Activated T-cell treated with anti-CD3 and anti-CD28 coated beads, Interleukin-2, amount 50 U/mL, for 4 hours (primary cell): ENCODE measurements at regions not wholly inside any gene's neighbourhood (a gene's known extent, or its start where the extent isn't known, plus 50 kb on each side); places are given as distances from the start of the nearest gene placed in this dataset.

Source experiments
- ATAC-seq, 2 donors: fragments of 200-7000 bp; cut with Tn5 transposase; one replicate each; pipeline ENCODE4 v1.10.0; 2021
- DNase-seq: peaks from one replicate; pipeline ENCODE4 v3.0.0-alpha.2; 2020
- H3K27me3 Mint-ChIP-seq: one replicate; pipeline ENCODE4 v1.8.0; 2021; ENCODE audit warnings: low read depth, mixed read lengths
- H3K36me3 Mint-ChIP-seq: one replicate; pipeline ENCODE4 v1.8.0; 2022; ENCODE audit warnings: mixed read lengths; ENCODE audit not compliant: insufficient read depth
- H3K4me1 Mint-ChIP-seq: one replicate; pipeline ENCODE4 v1.8.0; 2021; ENCODE audit warnings: low read depth, mixed read lengths
- H3K4me3 Mint-ChIP-seq: one replicate; pipeline ENCODE4 v1.8.0; 2021; ENCODE audit warnings: mild to moderate bottlenecking, moderate library complexity, mixed read lengths
- H3K9me3 Mint-ChIP-seq: one replicate; pipeline ENCODE4 v1.8.0; 2021; ENCODE audit warnings: mixed read lengths

- H3K27me3 Mint-ChIP-seq, result no peaks in the 10 kb centered on the region
- no peaks in the 10 kb centered on the region for H3K36me3 Mint-ChIP-seq
- no peak for ATAC-seq
- no peak overlapping the region for H3K4me3 Mint-ChIP-seq
- no peaks in the 10 kb centered on the region for H3K4me1 Mint-ChIP-seq
- no peak for DNase-seq
- no peaks in the 10 kb centered on the region for H3K9me3 Mint-ChIP-seq
Observed at GRCh38 chr5:13640270-13640669, 304.2 kb downstream of the DNAH5 start.

DNA sequence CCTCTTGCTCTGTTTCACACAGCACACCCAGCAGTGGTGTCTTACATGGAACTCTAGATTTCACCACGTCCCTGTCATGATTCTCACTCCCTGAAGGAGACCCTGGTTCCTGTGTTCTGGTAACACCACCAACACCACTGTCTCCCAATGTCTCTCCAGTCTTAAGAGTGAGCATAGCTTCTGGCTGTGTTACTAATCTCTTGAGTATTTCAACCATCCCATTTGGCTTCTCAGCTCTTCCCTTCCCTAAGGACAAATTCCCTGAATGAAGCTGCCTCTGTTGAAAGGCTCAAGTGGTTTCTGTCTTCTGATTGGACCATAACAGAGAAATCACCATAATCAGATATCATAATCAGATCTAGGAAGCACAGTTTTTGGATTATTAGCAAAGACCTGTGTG lies 311.8 kb downstream of the DNAH5 start:
- DNase-seq, result no peak
- no peak for ATAC-seq
- H3K27me3 Mint-ChIP-seq, result no peaks in the 10 kb centered on the region

GRCh38 chr5:13629218-13629617 lies 315.3 kb downstream of the DNAH5 start:
- no peaks in the 10 kb centered on the region for H3K4me1 Mint-ChIP-seq
- peaks cover 3% of the 10 kb centered on the region for H3K9me3 Mint-ChIP-seq
- H3K4me3 Mint-ChIP-seq, result no peak overlapping the region
- H3K27me3 Mint-ChIP-seq, result no peaks in the 10 kb centered on the region
- no peak for ATAC-seq
- no peak for DNase-seq
- no peaks in the 10 kb centered on the region for H3K36me3 Mint-ChIP-seq

More for the DNA sequence above, 311.8 kb downstream of the DNAH5 start:
- Mint-ChIP-seq H3K4me1 (no peaks in the 10 kb centered on the region), H3K36me3 (no peaks in the 10 kb centered on the region), H3K4me3 (no peak overlapping the region), H3K9me3 (peaks cover 3% of the 10 kb centered on the region)

DNA sequence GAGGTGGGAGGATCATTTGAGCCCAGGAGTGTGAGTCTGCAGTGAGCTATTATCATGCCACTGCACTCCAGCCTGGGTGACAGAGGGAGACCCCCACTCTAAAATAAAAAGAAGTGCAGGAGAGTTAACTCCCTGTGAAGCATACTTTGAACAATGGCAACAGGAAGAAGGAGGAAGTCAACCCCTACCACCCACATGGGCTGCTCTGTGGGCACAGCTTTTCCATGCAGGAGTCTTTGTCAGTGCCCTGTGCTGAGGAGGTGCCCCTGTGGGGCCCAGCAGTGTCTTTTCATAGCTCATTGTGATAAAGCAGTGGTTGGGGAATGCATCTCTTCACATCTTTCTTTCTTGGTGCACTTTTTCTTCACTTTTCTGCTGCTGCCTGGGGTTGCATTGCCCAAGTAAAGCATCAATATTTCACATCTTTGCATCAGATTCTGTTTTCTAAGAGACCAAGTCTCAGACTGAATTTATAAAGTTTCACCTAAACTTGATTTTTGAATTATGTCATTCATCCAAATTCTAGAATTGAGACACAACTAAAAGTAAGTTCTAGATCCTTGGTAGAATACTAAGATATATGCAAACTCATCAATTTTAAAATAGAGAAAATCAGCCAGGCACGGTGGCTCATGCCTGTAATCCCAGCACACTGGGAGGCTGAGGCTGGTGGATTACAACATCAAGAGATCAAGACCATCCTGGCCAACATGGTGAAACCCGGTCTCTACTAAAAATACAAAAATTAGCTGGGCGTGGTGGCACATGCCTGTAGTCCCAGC lies 316.6 kb downstream of the DNAH5 start:
- H3K27me3 Mint-ChIP-seq, result no peaks in the 10 kb centered on the region
- no peaks in the 10 kb centered on the region for H3K4me1 Mint-ChIP-seq
- no peak overlapping the region for H3K4me3 Mint-ChIP-seq
- peaks cover 2% of the 10 kb centered on the region for H3K9me3 Mint-ChIP-seq
- ATAC-seq, result no peak
- no peak for DNase-seq
- H3K36me3 Mint-ChIP-seq, result no peaks in the 10 kb centered on the region

GRCh38 chr5:13625616-13626198 lies 318.8 kb downstream of the DNAH5 start:
- H3K27me3 Mint-ChIP-seq, result no peaks in the 10 kb centered on the region
- H3K4me1 Mint-ChIP-seq, result no peaks in the 10 kb centered on the region
- peaks cover 5% of the 10 kb centered on the region for H3K9me3 Mint-ChIP-seq
- ATAC-seq, result no peak
- no peak for DNase-seq
- no peaks in the 10 kb centered on the region for H3K36me3 Mint-ChIP-seq
- no peak overlapping the region for H3K4me3 Mint-ChIP-seq

- no peaks in the 10 kb centered on the region for H3K27me3 Mint-ChIP-seq
- H3K9me3 Mint-ChIP-seq, result peaks cover 13% of the 10 kb centered on the region
- H3K4me1 Mint-ChIP-seq, result no peaks in the 10 kb centered on the region
- H3K36me3 Mint-ChIP-seq, result no peaks in the 10 kb centered on the region
- DNase-seq (no peak), ATAC-seq (no peak)
- no peak overlapping the region for H3K4me3 Mint-ChIP-seq
Observed at GRCh38 chr5:13624283-13625074, 320.0 kb downstream of the DNAH5 start.

DNA sequence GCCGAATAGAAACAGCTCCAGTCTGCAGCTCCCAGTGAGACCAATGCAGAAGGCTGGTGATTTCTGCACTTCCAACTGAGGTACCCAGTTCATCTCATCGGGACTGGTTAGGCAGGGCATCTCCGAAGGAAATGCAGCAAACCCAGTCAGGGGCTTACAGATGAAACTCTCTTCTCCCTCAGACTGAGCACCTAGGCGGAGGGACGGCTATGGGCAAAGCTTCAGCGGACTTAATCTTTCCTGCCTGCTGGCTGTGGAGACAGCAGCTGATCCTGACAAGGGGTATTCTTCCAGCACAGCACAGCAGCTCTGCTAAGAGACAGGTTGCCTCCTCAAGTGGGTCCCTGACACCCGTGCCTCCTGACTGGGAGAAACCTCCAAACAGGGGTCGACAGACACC lies 330.9 kb downstream of the DNAH5 start:
- H3K4me1 Mint-ChIP-seq, result no peaks in the 10 kb centered on the region
- H3K9me3 Mint-ChIP-seq, result peaks cover 35% of the 10 kb centered on the region
- no peak overlapping the region for H3K4me3 Mint-ChIP-seq
- DNase-seq (no peak), ATAC-seq (no peak)
- no peaks in the 10 kb centered on the region for H3K27me3 Mint-ChIP-seq
- no peaks in the 10 kb centered on the region for H3K36me3 Mint-ChIP-seq

GRCh38 chr5:13611604-13612003 lies 332.9 kb downstream of the DNAH5 start:
- Mint-ChIP-seq H3K4me3 (no peak overlapping the region), H3K27me3 (no peaks in the 10 kb centered on the region)

GRCh38 chr5:13609504-13609903 lies 335.0 kb downstream of the DNAH5 start:
- H3K9me3 Mint-ChIP-seq, result peaks cover 7% of the 10 kb centered on the region
- DNase-seq (no peak), ATAC-seq (no peak)
- H3K27me3 Mint-ChIP-seq, result no peaks in the 10 kb centered on the region
- no peak overlapping the region for H3K4me3 Mint-ChIP-seq
- H3K36me3 Mint-ChIP-seq, result no peaks in the 10 kb centered on the region
- no peaks in the 10 kb centered on the region for H3K4me1 Mint-ChIP-seq

More at GRCh38 chr5:13611604-13612003, 332.9 kb downstream of the DNAH5 start:
- H3K4me1 Mint-ChIP-seq, result no peaks in the 10 kb centered on the region
- no peak for DNase-seq
- H3K36me3 Mint-ChIP-seq, result no peaks in the 10 kb centered on the region
- no peak for ATAC-seq
- peaks cover 26% of the 10 kb centered on the region for H3K9me3 Mint-ChIP-seq

DNA sequence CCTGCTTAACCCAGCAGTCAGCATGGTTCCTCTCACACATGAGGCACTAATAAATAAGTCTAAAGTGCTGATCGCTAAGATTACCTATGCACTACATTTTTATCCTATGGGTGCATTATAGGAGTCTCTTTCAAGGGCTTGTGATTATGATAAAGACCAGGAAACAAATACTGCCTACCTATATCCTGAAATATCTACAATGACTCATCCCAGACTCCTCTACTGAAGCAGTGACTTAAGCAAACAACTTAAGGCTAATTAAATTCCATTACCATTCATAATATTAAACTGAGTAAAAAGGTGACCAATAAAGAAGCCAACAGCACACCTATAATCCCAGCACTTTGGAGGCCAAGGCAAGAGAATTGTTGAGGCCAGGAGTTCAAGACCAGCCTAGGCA lies 338.4 kb downstream of the DNAH5 start:
- ATAC-seq (no peak), DNase-seq (no peak)
- Mint-ChIP-seq H3K36me3 (no peaks in the 10 kb centered on the region), H3K4me3 (no peak overlapping the region), H3K27me3 (no peaks in the 10 kb centered on the region), H3K9me3 (peaks cover 6% of the 10 kb centered on the region), H3K4me1 (no peaks in the 10 kb centered on the region)

GRCh38 chr5:13601112-13601511 lies 343.4 kb downstream of the DNAH5 start:
- no peaks in the 10 kb centered on the region for H3K36me3 Mint-ChIP-seq
- DNase-seq, result no peak
- no peaks in the 10 kb centered on the region for H3K4me1 Mint-ChIP-seq
- H3K9me3 Mint-ChIP-seq, result peaks cover 22% of the 10 kb centered on the region
- no peak overlapping the region for H3K4me3 Mint-ChIP-seq
- no peak for ATAC-seq
- H3K27me3 Mint-ChIP-seq, result no peaks in the 10 kb centered on the region

- DNase-seq (no peak), ATAC-seq (no peak)
- H3K9me3 Mint-ChIP-seq, result peaks cover 22% of the 10 kb centered on the region
- no peaks in the 10 kb centered on the region for H3K36me3 Mint-ChIP-seq
- H3K27me3 Mint-ChIP-seq, result no peaks in the 10 kb centered on the region
- H3K4me3 Mint-ChIP-seq, result no peak overlapping the region
- H3K4me1 Mint-ChIP-seq, result no peaks in the 10 kb centered on the region
Observed at GRCh38 chr5:13595978-13596377, 348.5 kb downstream of the DNAH5 start.

- ATAC-seq, result no peak
- Mint-ChIP-seq H3K4me3 (no peak overlapping the region), H3K27me3 (no peaks in the 10 kb centered on the region), H3K36me3 (no peaks in the 10 kb centered on the region), H3K4me1 (no peaks in the 10 kb centered on the region), H3K9me3 (peaks cover 13% of the 10 kb centered on the region)
- DNase-seq, result no peak
Observed at GRCh38 chr5:13591621-13592020, 352.9 kb downstream of the DNAH5 start.

DNA sequence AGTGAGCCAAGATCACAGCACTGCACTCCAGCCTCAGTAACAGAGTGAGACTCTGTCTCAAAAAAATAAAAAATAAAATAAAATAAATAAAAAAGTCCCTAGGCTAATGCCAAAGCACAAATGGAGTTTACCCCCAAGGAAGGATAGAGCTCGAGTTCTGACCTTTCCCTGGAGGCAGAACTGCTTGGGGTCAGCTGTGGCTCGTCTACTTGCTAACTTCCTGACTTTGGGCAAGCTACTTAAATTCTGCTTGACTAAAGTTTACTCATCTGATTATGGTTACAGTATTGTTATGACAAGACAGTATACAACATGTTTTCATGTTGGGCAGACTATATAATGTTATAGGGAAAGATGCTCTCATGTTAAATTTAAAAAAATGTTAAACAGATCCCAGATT lies 359.2 kb downstream of the DNAH5 start:
- no peak for DNase-seq
- Mint-ChIP-seq H3K4me3 (no peak overlapping the region), H3K27me3 (no peaks in the 10 kb centered on the region), H3K4me1 (no peaks in the 10 kb centered on the region), H3K36me3 (no peaks in the 10 kb centered on the region), H3K9me3 (peaks cover 3% of the 10 kb centered on the region)
- no peak for ATAC-seq

- no peaks in the 10 kb centered on the region for H3K9me3 Mint-ChIP-seq
- H3K36me3 Mint-ChIP-seq, result no peaks in the 10 kb centered on the region
- no peak overlapping the region for H3K4me3 Mint-ChIP-seq
- DNase-seq (no peak), ATAC-seq (no peak)
- H3K27me3 Mint-ChIP-seq, result no peaks in the 10 kb centered on the region
- no peaks in the 10 kb centered on the region for H3K4me1 Mint-ChIP-seq
Observed at GRCh38 chr5:13581914-13582313, 362.6 kb downstream of the DNAH5 start.
